ENCODE measurements at regions not wholly inside any gene's neighbourhood (a gene's known extent, or its start where the extent isn't known, plus 50 kb on each side); places are given as distances from the start of the nearest gene placed in this dataset.
"Not testable (repeated sequence)": the region's sequence is repeated elsewhere in the genome, so short reads cannot be mapped to it uniquely, and the experiment has no call there.

- DNase-seq: no peak
Observed at GRCh38 chr14:66295386-66295785, 190.8 kb upstream of the CCDC196 start.

- no peak for DNase-seq
Observed at GRCh38 chr14:66300886-66301285, 185.3 kb upstream of the CCDC196 start.

GRCh38 chr14:66306101-66306500 is 180.1 kb upstream of the CCDC196 start:
- no peak for DNase-seq

GRCh38 chr14:66311058-66311457 is 175.1 kb upstream of the CCDC196 start:
- DNase-seq: no peak

GRCh38 chr14:66311990-66312389 is 174.2 kb upstream of the CCDC196 start:
- peak; percentile 99 for DNase-seq

- DNase-seq: no peak
Observed at GRCh38 chr14:66312451-66312850, 173.7 kb upstream of the CCDC196 start.

GRCh38 chr14:66315098-66315497 is 171.1 kb upstream of the CCDC196 start:
- no peak for DNase-seq

- peak; percentile 80 for DNase-seq
Observed at GRCh38 chr14:66315548-66315947, 170.6 kb upstream of the CCDC196 start.

GRCh38 chr14:66322564-66322963 is 163.6 kb upstream of the CCDC196 start:
- no peak for DNase-seq

- no peak for DNase-seq
Observed at GRCh38 chr14:66330228-66330627, 155.9 kb upstream of the CCDC196 start.

- no peak for DNase-seq
Observed at GRCh38 chr14:66330916-66331315, 155.3 kb upstream of the CCDC196 start.

- DNase-seq: not testable (repeated sequence)
Observed at GRCh38 chr14:66333293-66333692, 152.9 kb upstream of the CCDC196 start.

GRCh38 chr14:66341239-66341638 is 144.9 kb upstream of the CCDC196 start:
- DNase-seq: no peak

- DNase-seq: peak; percentile 21
Observed at GRCh38 chr14:66345986-66346385, 140.2 kb upstream of the CCDC196 start.

GRCh38 chr14:66351310-66351709 is 134.9 kb upstream of the CCDC196 start:
- DNase-seq: no peak

- DNase-seq: peak; percentile 85
Observed at GRCh38 chr14:66359500-66359899, 126.7 kb upstream of the CCDC196 start.

GRCh38 chr14:66360366-66360926 is 125.7 kb upstream of the CCDC196 start:
- no peak for DNase-seq

GRCh38 chr14:66361013-66361412 is 125.2 kb upstream of the CCDC196 start:
- no peak for DNase-seq

GRCh38 chr14:66365388-66365787 is 120.8 kb upstream of the CCDC196 start:
- no peak for DNase-seq

GRCh38 chr14:66369157-66369697 is 116.9 kb upstream of the CCDC196 start:
- no peak for DNase-seq

- no peak for DNase-seq
Observed at GRCh38 chr14:66371776-66372175, 114.4 kb upstream of the CCDC196 start.

GRCh38 chr14:66375046-66375964 is 110.9 kb upstream of the CCDC196 start:
- no peak for DNase-seq

GRCh38 chr14:66377574-66377973 is 108.6 kb upstream of the CCDC196 start:
- DNase-seq: peak; percentile 8
